ENCODE measurements at regions not wholly inside any gene's neighbourhood (a gene's known extent, or its start where the extent isn't known, plus 50 kb on each side); places are given as distances from the start of the nearest gene placed in this dataset.

DNA sequence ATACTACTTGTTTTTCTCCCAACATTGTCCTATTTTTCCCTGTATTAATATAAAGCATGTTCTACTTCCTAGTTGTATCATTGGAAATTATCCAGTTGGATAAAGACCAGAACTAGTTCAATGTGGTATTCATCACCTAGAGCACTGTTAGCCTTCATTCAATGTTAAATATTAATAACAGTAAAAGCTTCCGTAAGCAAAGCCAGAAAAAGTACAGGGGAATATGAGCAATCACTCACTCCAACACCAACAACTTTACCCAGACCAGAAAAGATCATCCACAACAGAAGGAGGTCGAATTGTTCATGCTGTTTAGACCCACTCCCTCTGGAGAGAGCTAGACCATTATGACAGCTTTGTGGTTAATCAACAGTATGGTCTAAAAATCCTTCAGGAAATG, 728.4 kb downstream of the MAT2B start:
- TF ChIP-seq, protein P1, sequence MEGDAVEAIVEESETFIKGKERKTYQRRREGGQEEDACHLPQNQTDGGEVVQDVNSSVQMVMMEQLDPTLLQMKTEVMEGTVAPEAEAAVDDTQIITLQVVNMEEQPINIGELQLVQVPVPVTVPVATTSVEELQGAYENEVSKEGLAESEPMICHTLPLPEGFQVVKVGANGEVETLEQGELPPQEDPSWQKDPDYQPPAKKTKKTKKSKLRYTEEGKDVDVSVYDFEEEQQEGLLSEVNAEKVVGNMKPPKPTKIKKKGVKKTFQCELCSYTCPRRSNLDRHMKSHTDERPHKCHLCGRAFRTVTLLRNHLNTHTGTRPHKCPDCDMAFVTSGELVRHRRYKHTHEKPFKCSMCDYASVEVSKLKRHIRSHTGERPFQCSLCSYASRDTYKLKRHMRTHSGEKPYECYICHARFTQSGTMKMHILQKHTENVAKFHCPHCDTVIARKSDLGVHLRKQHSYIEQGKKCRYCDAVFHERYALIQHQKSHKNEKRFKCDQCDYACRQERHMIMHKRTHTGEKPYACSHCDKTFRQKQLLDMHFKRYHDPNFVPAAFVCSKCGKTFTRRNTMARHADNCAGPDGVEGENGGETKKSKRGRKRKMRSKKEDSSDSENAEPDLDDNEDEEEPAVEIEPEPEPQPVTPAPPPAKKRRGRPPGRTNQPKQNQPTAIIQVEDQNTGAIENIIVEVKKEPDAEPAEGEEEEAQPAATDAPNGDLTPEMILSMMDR (IDR thresholded peaks at IDR 0.05 in 2 of 3, conservative IDR thresholded peaks at IDR 0.05 in 1 of 3; ENCODE audit: control insufficient read depth in 2 of 3, extremely low read depth in 1 of 3, insufficient read depth in 1 of 3, low read depth in 3 of 3, low read length in 3 of 3): no peak
- TF ChIP-seq TCF12 (IDR thresholded peaks at IDR 0.05; ENCODE audit: low read depth, low read length): no peak
- TF ChIP-seq POLR2A (IDR thresholded peaks at IDR 0.05; ENCODE audit: low read depth, low read length): no peak
- no peak for TF ChIP-seq CHD2 (IDR thresholded peaks at IDR 0.05; ENCODE audit: borderline replicate concordance, low read depth, low read length)
- no peak for TF ChIP-seq SIN3A (IDR thresholded peaks at IDR 0.05; ENCODE audit: low read depth, low read length)
- no peak for TF ChIP-seq ZNF622 (IDR thresholded peaks at IDR 0.05)

All from GM12878 (cell line).